Hepatocyte (in vitro differentiated cells): ENCODE measurements at regions not wholly inside any gene's neighbourhood (a gene's known extent, or its start where the extent isn't known, plus 50 kb on each side); places are given as distances from the start of the nearest gene placed in this dataset.

Experiments
- DNase-seq: peaks from one replicate; pipeline ENCODE4 v3.0.0-alpha.2; 2016; ENCODE audit warnings: low spot score
- H2AFZ ChIP-seq: fragments of 200-600 bp; sonication (generic); 2 replicates; pipeline ENCODE4 v1.6.0; 2016; ENCODE audit warnings: antibody characterized with exemption, mild to moderate bottlenecking
- H3K27ac ChIP-seq: fragments of 200-600 bp; sonication (generic); 2 replicates; pipeline ENCODE4 v1.5.1; 2016; ENCODE audit warnings: mild to moderate bottlenecking
- H3K27me3 ChIP-seq: fragments of 200-600 bp; sonication (generic); 2 replicates; pipeline ENCODE4 v1.6.1; 2016
- H3K36me3 ChIP-seq: fragments of 200-600 bp; sonication (generic); replicated peaks from 2 replicates; pipeline ENCODE4 v1.5.1; 2016; ENCODE audit warnings: low read depth; ENCODE audit not compliant: insufficient read depth
- H3K4me1 ChIP-seq: fragments of 200-600 bp; sonication (generic); 2 replicates; pipeline ENCODE4 v1.5.1; 2016; ENCODE audit warnings: mild to moderate bottlenecking, moderate library complexity; ENCODE audit not compliant: insufficient read depth
- H3K4me2 ChIP-seq: fragments of 200-600 bp; sonication (generic); 2 replicates; pipeline ENCODE4 v1.6.0; 2016
- H3K4me3 ChIP-seq: fragments of 200-600 bp; sonication (generic); 2 replicates; pipeline ENCODE4 v1.5.1; 2016; ENCODE audit warnings: mild to moderate bottlenecking
- H3K79me2 ChIP-seq: fragments of 200-600 bp; sonication (generic); 2 replicates; pipeline ENCODE4 v1.6.0; 2017; ENCODE audit warnings: mild to moderate bottlenecking
- H3K9me2 ChIP-seq: fragments of 200-600 bp; sonication (generic); replicated peaks from 2 replicates; pipeline ENCODE4 v1.6.0; 2017; ENCODE audit warnings: mild to moderate bottlenecking; ENCODE audit not compliant: insufficient read depth
- H3K9me3 ChIP-seq: fragments of 200-600 bp; sonication (generic); 2 replicates; pipeline ENCODE4 v1.5.1; 2016; ENCODE audit warnings: low read depth, mild to moderate bottlenecking
- H4K20me1 ChIP-seq: fragments of 200-600 bp; sonication (generic); 2 replicates; pipeline ENCODE4 v1.6.0; 2016; ENCODE audit warnings: mild to moderate bottlenecking; ENCODE audit not compliant: insufficient read depth, poor library complexity, severe bottlenecking
- EZH2 ChIP-seq: fragments of 200-600 bp; sonication (generic); IDR thresholded peaks from 2 replicates; pipeline ENCODE4 v1.6.1; 2016; ENCODE audit warnings: antibody characterized with exemption, mild to moderate bottlenecking, borderline replicate concordance
- EZH2phosphoT487 ChIP-seq: fragments of 200-600 bp; sonication (generic); IDR thresholded peaks from one replicate; pipeline ENCODE4 v1.6.1; 2018; ENCODE audit warnings: antibody characterized with exemption, mild to moderate bottlenecking, low read depth, moderate library complexity; ENCODE audit not compliant: unreplicated experiment, severe bottlenecking
- WGBS: methylation state at CpG from one replicate; pipeline ENCODE4 v1.1.6; 2016; ENCODE audit warnings: low lambda C conversion rate; ENCODE audit errors: missing lambda C conversion rate; 5-methylcytosine and 5-hydroxymethylcytosine counted together
- TF ChIP-seq, protein P1 (sequence below): fragments of 200-600 bp; sonication (generic); IDR thresholded peaks from 2 replicates; pipeline ENCODE4 v1.5.1; 2016; ENCODE audit warnings: antibody characterized with exemption, mild to moderate bottlenecking; ENCODE audit not compliant: poor library complexity

DNA sequence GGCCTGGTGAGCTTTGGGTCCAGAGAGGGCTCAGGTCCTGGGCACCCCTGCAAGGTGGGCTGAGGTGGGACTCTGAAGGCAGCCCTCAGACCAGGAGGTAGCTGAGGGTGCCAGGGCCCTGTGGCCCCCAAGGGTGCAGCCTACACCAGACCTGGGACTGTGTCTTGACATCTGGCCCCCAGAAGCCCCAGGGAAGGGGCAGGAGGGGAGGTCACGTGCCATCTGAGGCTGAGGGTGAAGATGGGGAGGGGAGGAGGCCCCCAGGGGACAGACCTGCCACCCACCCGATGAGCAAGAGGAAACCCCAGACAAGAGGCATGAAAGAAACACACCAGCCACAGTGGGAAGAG lies 520.2 kb downstream of the BRD1 start:
- Histone ChIP-seq H3K79me2 (no peaks in the 10 kb centered on the region), H3K27ac (no peak overlapping the region), H4K20me1 (no peaks in the 10 kb centered on the region), H3K4me2 (no peak overlapping the region), H3K36me3 (no peaks in the 10 kb centered on the region), H3K4me3 (no peak overlapping the region), H3K9me2 (no peaks in the 10 kb centered on the region), H3K27me3 (peaks cover 9% of the 10 kb centered on the region), H3K4me1 (no peaks in the 10 kb centered on the region), H2AFZ (no peak overlapping the region), H3K9me3 (no peaks in the 10 kb centered on the region)
- TF ChIP-seq EZH2 (no peak), EZH2phosphoT487 (no peak)
- TF ChIP-seq, protein P1, sequence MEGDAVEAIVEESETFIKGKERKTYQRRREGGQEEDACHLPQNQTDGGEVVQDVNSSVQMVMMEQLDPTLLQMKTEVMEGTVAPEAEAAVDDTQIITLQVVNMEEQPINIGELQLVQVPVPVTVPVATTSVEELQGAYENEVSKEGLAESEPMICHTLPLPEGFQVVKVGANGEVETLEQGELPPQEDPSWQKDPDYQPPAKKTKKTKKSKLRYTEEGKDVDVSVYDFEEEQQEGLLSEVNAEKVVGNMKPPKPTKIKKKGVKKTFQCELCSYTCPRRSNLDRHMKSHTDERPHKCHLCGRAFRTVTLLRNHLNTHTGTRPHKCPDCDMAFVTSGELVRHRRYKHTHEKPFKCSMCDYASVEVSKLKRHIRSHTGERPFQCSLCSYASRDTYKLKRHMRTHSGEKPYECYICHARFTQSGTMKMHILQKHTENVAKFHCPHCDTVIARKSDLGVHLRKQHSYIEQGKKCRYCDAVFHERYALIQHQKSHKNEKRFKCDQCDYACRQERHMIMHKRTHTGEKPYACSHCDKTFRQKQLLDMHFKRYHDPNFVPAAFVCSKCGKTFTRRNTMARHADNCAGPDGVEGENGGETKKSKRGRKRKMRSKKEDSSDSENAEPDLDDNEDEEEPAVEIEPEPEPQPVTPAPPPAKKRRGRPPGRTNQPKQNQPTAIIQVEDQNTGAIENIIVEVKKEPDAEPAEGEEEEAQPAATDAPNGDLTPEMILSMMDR, result no peak
- DNase-seq, result no peak
- 89% methylated on average over 2 of the region's 2 CpGs for WGBS

DNA sequence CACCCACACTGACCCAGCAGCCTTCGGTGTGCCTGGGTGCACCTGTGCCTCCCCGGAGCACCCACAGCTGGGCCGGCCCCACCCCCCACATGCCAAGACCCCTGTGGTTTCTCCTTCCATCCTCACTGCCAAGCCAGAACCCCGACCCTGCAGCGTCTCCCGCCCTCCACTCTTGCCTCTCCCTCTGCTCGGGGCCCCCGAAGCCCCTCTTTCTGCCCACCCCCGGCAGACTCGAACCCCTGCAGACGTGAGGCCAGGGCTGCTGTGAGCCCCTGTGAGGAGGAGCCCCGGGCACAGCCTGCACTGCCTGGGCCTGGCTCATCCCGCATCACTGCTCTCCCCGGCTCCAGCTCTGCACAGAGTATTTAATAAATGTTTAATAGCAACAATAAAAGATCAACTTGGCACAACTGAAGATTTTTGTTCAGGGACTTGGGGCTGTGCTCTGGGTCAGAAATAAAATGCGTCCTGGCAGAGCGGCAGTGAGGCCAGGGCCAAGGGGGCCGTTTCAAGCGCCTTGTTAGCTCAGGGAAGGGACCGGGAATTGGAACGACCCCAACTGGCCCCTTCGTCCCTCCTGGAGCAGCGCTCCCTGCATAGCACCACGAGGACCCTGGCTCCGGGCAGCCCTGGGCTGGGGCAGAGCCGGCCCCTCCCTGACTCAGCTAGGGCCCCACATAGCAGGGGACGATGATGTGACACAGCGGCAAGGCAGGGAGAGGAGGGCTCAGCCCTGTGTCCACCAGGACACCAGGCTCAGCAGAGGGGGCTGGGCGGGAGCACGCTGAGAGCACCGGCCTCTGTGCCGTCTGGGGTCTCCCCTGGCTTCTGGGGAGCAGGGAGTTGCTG lies 520.8 kb downstream of the BRD1 start:
- Histone ChIP-seq H3K4me3 (no peak overlapping the region), H4K20me1 (no peaks in the 10 kb centered on the region), H2AFZ (no peak overlapping the region), H3K27ac (no peak overlapping the region), H3K27me3 (peaks cover 7% of the 10 kb centered on the region), H3K4me1 (no peaks in the 10 kb centered on the region), H3K4me2 (no peak overlapping the region), H3K36me3 (no peaks in the 10 kb centered on the region), H3K79me2 (no peaks in the 10 kb centered on the region), H3K9me2 (no peaks in the 10 kb centered on the region), H3K9me3 (no peaks in the 10 kb centered on the region)
- WGBS, result 79% methylated on average over 27 of the region's 31 CpGs
- no peak for DNase-seq
- no peak for TF ChIP-seq EZH2
- TF ChIP-seq, protein P1, result no peak
- no peak for TF ChIP-seq EZH2phosphoT487

DNA sequence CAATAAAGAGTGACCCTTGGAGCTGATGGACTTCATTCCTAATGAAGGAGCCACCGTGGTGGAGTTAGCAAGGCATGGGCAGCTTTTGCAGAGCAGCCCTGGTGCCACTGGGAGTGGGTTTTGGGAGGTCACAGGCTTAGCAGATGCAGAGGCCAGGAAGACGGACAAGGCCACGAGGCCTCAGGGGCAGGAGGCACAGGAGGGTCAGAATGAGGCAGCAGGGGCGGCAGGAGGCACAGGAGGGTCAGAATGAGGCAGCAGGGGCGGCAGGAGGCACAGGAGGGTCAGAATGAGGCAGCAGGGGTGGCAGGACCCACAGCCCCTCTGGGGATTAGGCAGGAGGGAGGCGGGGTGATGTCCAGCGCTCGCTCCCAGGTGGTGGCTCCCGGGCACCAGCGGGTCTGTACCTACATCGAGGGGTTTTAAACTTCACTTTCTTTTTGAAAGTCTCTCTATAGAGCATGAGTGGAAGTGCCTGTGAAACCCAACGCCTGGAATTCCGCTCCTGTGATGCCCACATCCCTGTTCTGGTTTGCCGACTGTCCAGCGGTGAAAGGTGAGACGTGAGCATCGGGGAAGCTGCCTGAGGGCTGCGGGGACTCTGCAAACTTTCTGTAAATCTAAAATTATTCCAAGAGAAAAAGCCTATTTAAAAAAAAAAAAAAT lies 521.6 kb downstream of the BRD1 start:
- TF ChIP-seq EZH2phosphoT487 (no peak), EZH2 (no peak)
- TF ChIP-seq, protein P1, result no peak
- H3K4me1 ChIP-seq, result no peaks in the 10 kb centered on the region
- WGBS, result 79% methylated on average over 18 of the region's 18 CpGs

More for the DNA sequence above, 521.6 kb downstream of the BRD1 start:
- no peak for DNase-seq
- H3K36me3 ChIP-seq, result no peaks in the 10 kb centered on the region
- no peak overlapping the region for H3K4me3 ChIP-seq
- H3K27ac ChIP-seq, result no peak overlapping the region
- no peaks in the 10 kb centered on the region for H3K79me2 ChIP-seq
- H3K9me2 ChIP-seq, result no peaks in the 10 kb centered on the region
- H4K20me1 ChIP-seq, result no peaks in the 10 kb centered on the region
- peaks cover 7% of the 10 kb centered on the region for H3K27me3 ChIP-seq
- H3K9me3 ChIP-seq, result no peaks in the 10 kb centered on the region
- H2AFZ ChIP-seq, result no peak overlapping the region
- H3K4me2 ChIP-seq, result no peak overlapping the region
